ENCODE measurements at regions not wholly inside any gene's neighbourhood (a gene's known extent, or its start where the extent isn't known, plus 50 kb on each side); places are given as distances from the start of the nearest gene placed in this dataset.
A peak's percentile ranks its signal among the peaks of the same experiment; 100 is the strongest.
"Not testable (repeated sequence)": the region's sequence is repeated elsewhere in the genome, so short reads cannot be mapped to it uniquely, and the experiment has no call there.

DNA sequence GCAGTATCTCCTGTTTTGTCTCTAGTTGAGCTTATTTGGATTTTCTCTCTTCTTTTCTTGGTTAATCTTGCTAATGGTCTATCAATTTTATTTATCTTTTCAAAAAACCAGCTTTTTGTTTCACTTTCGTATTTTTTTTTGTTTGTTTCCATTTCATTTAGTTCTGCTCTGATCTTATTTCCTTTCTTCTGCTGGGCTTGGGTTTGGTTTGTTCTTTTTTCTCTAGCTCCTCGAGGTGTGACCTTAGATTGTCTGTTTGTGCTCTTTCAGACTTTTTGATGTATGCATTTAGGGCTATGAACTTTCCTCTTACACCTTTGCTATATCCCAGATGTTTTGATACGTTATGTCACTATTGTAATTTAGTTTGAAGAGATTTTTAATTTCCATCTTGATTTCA is 353.3 kb downstream of the SV2B start:
- not testable (repeated sequence) for H3K4me1 ChIP-seq (ENCODE audit: control insufficient read depth, low read depth, low read length); H3K9ac ChIP-seq (ENCODE audit: low read length); H4K8ac ChIP-seq (ENCODE audit: low read depth, low read length); H4K5ac ChIP-seq (ENCODE audit: low read length); H3K18ac ChIP-seq (ENCODE audit: low read length); H3K4me2 ChIP-seq (ENCODE audit: low read length); H3K23ac ChIP-seq (ENCODE audit: low read length); H2BK120ac ChIP-seq (ENCODE audit: low read depth, low read length); H3K36me3 ChIP-seq (ENCODE audit: control insufficient read depth, insufficient read depth, low read length); H3K27me3 ChIP-seq (ENCODE audit: insufficient read depth, low read length, poor library complexity); H3K79me1 ChIP-seq (ENCODE audit: low read length); H3K56ac ChIP-seq (ENCODE audit: low read length); H3K4me3 ChIP-seq (ENCODE audit: low read length); H3K79me2 ChIP-seq (ENCODE audit: control insufficient read depth, insufficient read depth, low read length); H2AK5ac ChIP-seq (ENCODE audit: low read length); H3K4ac ChIP-seq (ENCODE audit: low read depth, low read length); H3K27ac ChIP-seq (ENCODE audit: low read depth, low read length); DNase-seq; H2BK15ac ChIP-seq (replicated peaks; ENCODE audit: low read depth); H2BK5ac ChIP-seq (ENCODE audit: low read length)
- no CpG with 5 or more reads among the region's 3 CpGs for WGBS (ENCODE audit: extremely low coverage, insufficient coverage, low lambda C conversion rate)

DNA sequence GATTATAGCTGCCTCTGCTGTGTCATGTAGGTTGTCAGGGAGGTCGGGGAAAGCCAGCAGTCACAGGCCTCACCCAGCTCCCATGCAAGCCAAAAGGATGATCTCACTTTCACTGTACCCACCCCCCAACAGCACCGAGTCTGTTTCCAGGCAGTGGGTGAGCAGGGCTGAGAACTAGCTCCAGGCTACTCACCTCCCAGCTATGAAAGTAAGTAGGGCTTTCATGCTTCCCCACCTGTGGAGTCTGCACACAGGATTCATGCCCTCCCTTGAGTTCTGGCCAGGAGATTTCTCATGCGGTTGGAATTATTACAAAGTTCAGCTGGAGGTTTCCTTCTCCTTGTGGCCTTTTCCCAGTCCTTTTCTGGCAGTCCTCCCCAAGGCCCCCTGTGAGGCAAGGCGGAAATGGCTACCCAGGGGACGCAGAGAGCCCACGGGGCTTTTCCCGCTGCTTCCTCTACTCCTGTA is 356.2 kb downstream of the SV2B start:
- no peak overlapping the region for H4K5ac ChIP-seq (ENCODE audit: low read length)
- no peak overlapping the region for H3K9ac ChIP-seq (ENCODE audit: low read length)
- H2BK15ac ChIP-seq (replicated peaks; ENCODE audit: low read depth): no peak overlapping the region
- DNase-seq: peak; percentile 81
- H3K4me1 ChIP-seq (ENCODE audit: control insufficient read depth, low read depth, low read length): no peaks in the 10 kb centered on the region
- no peak overlapping the region for H3K27ac ChIP-seq (ENCODE audit: low read depth, low read length)
- H2BK120ac ChIP-seq (ENCODE audit: low read depth, low read length): no peak overlapping the region
- H3K4me2 ChIP-seq (ENCODE audit: low read length): no peak overlapping the region
- no peaks in the 10 kb centered on the region for H3K79me2 ChIP-seq (ENCODE audit: control insufficient read depth, insufficient read depth, low read length)
- H3K23ac ChIP-seq (ENCODE audit: low read length): no peak overlapping the region
- H2BK5ac ChIP-seq (ENCODE audit: low read length): no peak overlapping the region
- H3K27me3 ChIP-seq (ENCODE audit: insufficient read depth, low read length, poor library complexity): no peaks in the 10 kb centered on the region
- no peak overlapping the region for H3K56ac ChIP-seq (ENCODE audit: low read length)
- no peaks in the 10 kb centered on the region for H3K36me3 ChIP-seq (ENCODE audit: control insufficient read depth, insufficient read depth, low read length)
- no peak overlapping the region for H3K4me3 ChIP-seq (ENCODE audit: low read length)
- no peak overlapping the region for H3K4ac ChIP-seq (ENCODE audit: low read depth, low read length)
- H3K18ac ChIP-seq (ENCODE audit: low read length): no peak overlapping the region
- no peaks in the 10 kb centered on the region for H3K79me1 ChIP-seq (ENCODE audit: low read length)
- H2AK5ac ChIP-seq (ENCODE audit: low read length): no peak overlapping the region
- no CpG with 5 or more reads among the region's 7 CpGs for WGBS (ENCODE audit: extremely low coverage, insufficient coverage, low lambda C conversion rate)
- H4K8ac ChIP-seq (ENCODE audit: low read depth, low read length): no peak overlapping the region

DNA sequence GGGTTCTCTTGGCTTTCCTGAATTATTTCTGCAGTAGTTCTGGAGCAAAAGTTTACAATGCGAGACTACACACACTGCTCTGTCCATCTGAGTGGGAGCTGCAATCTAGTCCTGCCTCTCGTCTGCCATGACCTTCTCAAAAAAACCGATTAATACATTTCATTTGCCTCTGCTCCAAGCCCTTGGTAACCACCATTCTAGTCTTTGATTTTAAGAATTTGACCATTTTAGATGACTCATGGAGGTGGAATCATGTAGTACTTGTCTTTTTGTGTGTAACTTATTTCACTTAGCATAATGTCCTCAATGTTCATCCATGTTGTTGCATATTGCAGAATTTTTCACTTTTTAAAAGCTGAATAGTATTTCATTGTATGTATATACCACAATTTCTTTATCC is 356.9 kb downstream of the SV2B start:
- no peak for DNase-seq
- Histone ChIP-seq H3K27ac (ENCODE audit: low read depth, low read length) (no peak overlapping the region), H3K56ac (ENCODE audit: low read length) (no peak overlapping the region), H3K4me2 (ENCODE audit: low read length) (no peak overlapping the region), H3K4ac (ENCODE audit: low read depth, low read length) (no peak overlapping the region), H4K8ac (ENCODE audit: low read depth, low read length) (no peak overlapping the region), H2BK15ac (replicated peaks; ENCODE audit: low read depth) (no peak overlapping the region), H3K4me3 (ENCODE audit: low read length) (no peak overlapping the region), H3K79me1 (ENCODE audit: low read length) (no peaks in the 10 kb centered on the region), H3K27me3 (ENCODE audit: insufficient read depth, low read length, poor library complexity) (no peaks in the 10 kb centered on the region), H3K9ac (ENCODE audit: low read length) (no peak overlapping the region), H3K79me2 (ENCODE audit: control insufficient read depth, insufficient read depth, low read length) (no peaks in the 10 kb centered on the region), H3K36me3 (ENCODE audit: control insufficient read depth, insufficient read depth, low read length) (no peaks in the 10 kb centered on the region), H3K18ac (ENCODE audit: low read length) (no peak overlapping the region), H4K5ac (ENCODE audit: low read length) (no peak overlapping the region), H2AK5ac (ENCODE audit: low read length) (no peak overlapping the region), H2BK120ac (ENCODE audit: low read depth, low read length) (no peak overlapping the region), H3K23ac (ENCODE audit: low read length) (no peak overlapping the region), H3K4me1 (ENCODE audit: control insufficient read depth, low read depth, low read length) (no peaks in the 10 kb centered on the region), H2BK5ac (ENCODE audit: low read length) (no peak overlapping the region)
- WGBS (ENCODE audit: extremely low coverage, insufficient coverage, low lambda C conversion rate): no CpG with 5 or more reads among the region's 3 CpGs

DNA sequence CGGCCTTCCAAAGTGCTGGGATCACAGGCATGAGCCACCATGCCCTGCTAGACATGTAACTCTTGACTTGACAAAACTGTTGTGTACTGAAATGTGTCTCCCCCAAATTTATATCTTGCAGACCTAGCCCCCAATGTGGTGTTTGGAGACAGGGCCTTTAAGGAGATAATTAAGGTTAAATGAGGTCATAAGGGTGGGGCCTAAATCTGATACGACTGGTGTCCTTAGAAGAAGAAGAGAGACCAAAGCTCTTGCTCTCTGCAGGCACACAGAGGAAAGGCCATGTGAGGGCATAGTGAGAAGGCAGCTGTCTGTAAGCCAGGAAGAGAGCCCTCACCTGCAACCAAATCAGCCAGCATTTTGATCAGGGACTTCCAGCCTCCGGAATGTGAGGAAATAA is 361.3 kb downstream of the SV2B start:
- H3K4me1 ChIP-seq (ENCODE audit: control insufficient read depth, low read depth, low read length): peaks cover 2% of the 10 kb centered on the region
- H2BK5ac ChIP-seq (ENCODE audit: low read length): no peak overlapping the region
- no peak overlapping the region for H4K8ac ChIP-seq (ENCODE audit: low read depth, low read length)
- no peak overlapping the region for H3K9ac ChIP-seq (ENCODE audit: low read length)
- H3K56ac ChIP-seq (ENCODE audit: low read length): no peak overlapping the region
- H3K27me3 ChIP-seq (ENCODE audit: insufficient read depth, low read length, poor library complexity): no peaks in the 10 kb centered on the region
- H3K18ac ChIP-seq (ENCODE audit: low read length): no peak overlapping the region
- H2BK15ac ChIP-seq (replicated peaks; ENCODE audit: low read depth): no peak overlapping the region
- H3K36me3 ChIP-seq (ENCODE audit: control insufficient read depth, insufficient read depth, low read length): no peaks in the 10 kb centered on the region
- no peak overlapping the region for H2AK5ac ChIP-seq (ENCODE audit: low read length)
- WGBS (ENCODE audit: extremely low coverage, insufficient coverage, low lambda C conversion rate): no CpG with 5 or more reads among the region's 3 CpGs
- no peak overlapping the region for H3K4ac ChIP-seq (ENCODE audit: low read depth, low read length)
- H2BK120ac ChIP-seq (ENCODE audit: low read depth, low read length): no peak overlapping the region
- H3K4me3 ChIP-seq (ENCODE audit: low read length): no peak overlapping the region
- H3K23ac ChIP-seq (ENCODE audit: low read length): no peak overlapping the region
- H4K5ac ChIP-seq (ENCODE audit: low read length): no peak overlapping the region
- no peaks in the 10 kb centered on the region for H3K79me1 ChIP-seq (ENCODE audit: low read length)
- H3K27ac ChIP-seq (ENCODE audit: low read depth, low read length): no peak overlapping the region
- DNase-seq: no peak
- H3K4me2 ChIP-seq (ENCODE audit: low read length): no peak overlapping the region
- H3K79me2 ChIP-seq (ENCODE audit: control insufficient read depth, insufficient read depth, low read length): no peaks in the 10 kb centered on the region

DNA sequence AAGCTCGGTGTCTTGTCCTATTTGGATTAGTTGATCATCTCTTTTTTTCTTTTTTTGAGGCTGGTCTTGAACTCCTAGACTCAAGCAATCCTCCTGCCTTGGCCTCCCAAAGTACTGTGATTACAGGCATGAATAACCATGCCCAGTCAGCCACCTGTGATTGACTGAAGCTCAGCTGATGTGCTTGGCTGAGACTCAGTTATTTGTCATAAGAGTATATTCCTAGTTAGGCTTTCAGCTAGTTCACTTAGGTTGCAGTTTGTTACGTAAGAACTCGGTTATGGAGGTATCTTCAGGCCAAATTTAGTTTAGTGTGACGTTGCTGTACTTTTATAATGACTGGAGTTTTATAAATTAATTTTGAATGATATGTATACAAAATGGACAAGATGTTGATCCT is 365.0 kb downstream of the SV2B start:
- H2BK15ac ChIP-seq (replicated peaks; ENCODE audit: low read depth): no peak overlapping the region
- no peaks in the 10 kb centered on the region for H3K36me3 ChIP-seq (ENCODE audit: control insufficient read depth, insufficient read depth, low read length)
- no peak overlapping the region for H3K4me2 ChIP-seq (ENCODE audit: low read length)
- H4K5ac ChIP-seq (ENCODE audit: low read length): no peak overlapping the region
- H3K27ac ChIP-seq (ENCODE audit: low read depth, low read length): no peak overlapping the region
- no CpG with 5 or more reads among the region's 4 CpGs for WGBS (ENCODE audit: extremely low coverage, insufficient coverage, low lambda C conversion rate)
- no peaks in the 10 kb centered on the region for H3K79me2 ChIP-seq (ENCODE audit: control insufficient read depth, insufficient read depth, low read length)
- no peak overlapping the region for H2BK120ac ChIP-seq (ENCODE audit: low read depth, low read length)
- no peak overlapping the region for H3K23ac ChIP-seq (ENCODE audit: low read length)
- H3K4ac ChIP-seq (ENCODE audit: low read depth, low read length): no peak overlapping the region
- H2BK5ac ChIP-seq (ENCODE audit: low read length): no peak overlapping the region
- H4K8ac ChIP-seq (ENCODE audit: low read depth, low read length): no peak overlapping the region
- no peak overlapping the region for H3K56ac ChIP-seq (ENCODE audit: low read length)
- H3K79me1 ChIP-seq (ENCODE audit: low read length): no peaks in the 10 kb centered on the region
- no peak overlapping the region for H2AK5ac ChIP-seq (ENCODE audit: low read length)
- H3K4me3 ChIP-seq (ENCODE audit: low read length): no peak overlapping the region
- peaks cover 15% of the 10 kb centered on the region for H3K4me1 ChIP-seq (ENCODE audit: control insufficient read depth, low read depth, low read length)
- no peak overlapping the region for H3K9ac ChIP-seq (ENCODE audit: low read length)
- H3K18ac ChIP-seq (ENCODE audit: low read length): no peak overlapping the region
- no peak for DNase-seq
- H3K27me3 ChIP-seq (ENCODE audit: insufficient read depth, low read length, poor library complexity): no peaks in the 10 kb centered on the region

DNA sequence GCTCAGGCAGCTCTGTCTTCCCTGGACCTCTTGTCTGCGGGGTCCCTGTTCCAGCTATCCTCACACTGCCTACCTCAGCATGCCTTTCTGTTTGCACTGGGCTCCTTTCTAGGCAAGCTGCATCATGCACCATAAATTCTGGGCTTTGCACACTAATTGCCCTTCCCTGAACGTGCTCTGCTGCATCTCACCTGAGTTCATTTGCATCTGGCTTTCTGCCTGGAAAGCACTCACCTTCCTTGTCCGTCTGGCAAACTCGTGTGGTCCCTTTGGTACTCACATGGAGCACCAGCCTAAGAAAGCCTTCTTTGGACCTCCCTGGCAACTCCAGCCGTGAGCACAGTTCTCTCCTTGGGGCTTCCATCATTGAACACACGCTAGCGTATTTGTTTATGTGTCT is 365.6 kb downstream of the SV2B start:
- Histone ChIP-seq H3K18ac (ENCODE audit: low read length) (no peak overlapping the region), H4K5ac (ENCODE audit: low read length) (no peak overlapping the region), H3K4ac (ENCODE audit: low read depth, low read length) (no peak overlapping the region), H2AK5ac (ENCODE audit: low read length) (no peak overlapping the region), H4K8ac (ENCODE audit: low read depth, low read length) (no peak overlapping the region), H2BK5ac (ENCODE audit: low read length) (no peak overlapping the region), H3K79me2 (ENCODE audit: control insufficient read depth, insufficient read depth, low read length) (no peaks in the 10 kb centered on the region), H3K79me1 (ENCODE audit: low read length) (no peaks in the 10 kb centered on the region), H3K36me3 (ENCODE audit: control insufficient read depth, insufficient read depth, low read length) (no peaks in the 10 kb centered on the region), H3K9ac (ENCODE audit: low read length) (no peak overlapping the region), H3K4me3 (ENCODE audit: low read length) (no peak overlapping the region), H3K4me2 (ENCODE audit: low read length) (no peak overlapping the region), H2BK120ac (ENCODE audit: low read depth, low read length) (no peak overlapping the region), H3K4me1 (ENCODE audit: control insufficient read depth, low read depth, low read length) (peaks cover 15% of the 10 kb centered on the region), H3K56ac (ENCODE audit: low read length) (no peak overlapping the region), H3K27ac (ENCODE audit: low read depth, low read length) (no peak overlapping the region), H3K23ac (ENCODE audit: low read length) (no peak overlapping the region), H2BK15ac (replicated peaks; ENCODE audit: low read depth) (no peak overlapping the region), H3K27me3 (ENCODE audit: insufficient read depth, low read length, poor library complexity) (no peaks in the 10 kb centered on the region)
- no CpG with 5 or more reads among the region's 7 CpGs for WGBS (ENCODE audit: extremely low coverage, insufficient coverage, low lambda C conversion rate)
- DNase-seq: no peak
